ENCODE measurements at regions not wholly inside any gene's neighbourhood (a gene's known extent, or its start where the extent isn't known, plus 50 kb on each side); places are given as distances from the start of the nearest gene placed in this dataset.
"Not testable (repeated sequence)": the region's sequence is repeated elsewhere in the genome, so short reads cannot be mapped to it uniquely, and the experiment has no call there.

GRCh38 chr9:107852891-107853290, 363.3 kb upstream of the KLF4 start:
- no peak for DNase-seq (ENCODE audit: low read depth)

- DNase-seq (ENCODE audit: low read depth), result no peak
Observed at GRCh38 chr9:107850653-107851052, 361.1 kb upstream of the KLF4 start.

GRCh38 chr9:107847978-107848964, 358.7 kb upstream of the KLF4 start:
- peak; percentile 16 for DNase-seq (ENCODE audit: low read depth)

- DNase-seq (ENCODE audit: low read depth), result no peak
Observed at GRCh38 chr9:107842530-107842929, 353.0 kb upstream of the KLF4 start.

- DNase-seq (ENCODE audit: low read depth), result no peak
Observed at GRCh38 chr9:107841076-107841475, 351.5 kb upstream of the KLF4 start.

- DNase-seq (ENCODE audit: low read depth), result no peak
Observed at GRCh38 chr9:107839371-107839770, 349.8 kb upstream of the KLF4 start.

GRCh38 chr9:107838766-107839165, 349.2 kb upstream of the KLF4 start:
- DNase-seq (ENCODE audit: low read depth), result no peak

GRCh38 chr9:107836300-107836699, 346.7 kb upstream of the KLF4 start:
- DNase-seq (ENCODE audit: low read depth), result no peak

- DNase-seq (ENCODE audit: low read depth), result no peak
Observed at GRCh38 chr9:107833295-107833694, 343.7 kb upstream of the KLF4 start.

- DNase-seq (ENCODE audit: low read depth), result no peak
Observed at GRCh38 chr9:107832871-107833270, 343.3 kb upstream of the KLF4 start.

GRCh38 chr9:107830479-107830878, 340.9 kb upstream of the KLF4 start:
- no peak for DNase-seq (ENCODE audit: low read depth)

- DNase-seq (ENCODE audit: low read depth), result no peak
Observed at GRCh38 chr9:107827884-107828283, 338.3 kb upstream of the KLF4 start.

- no peak for DNase-seq (ENCODE audit: low read depth)
Observed at GRCh38 chr9:107827304-107827703, 337.7 kb upstream of the KLF4 start.

- not testable (repeated sequence) for DNase-seq (ENCODE audit: low read depth)
Observed at GRCh38 chr9:107826688-107826983, 337.1 kb upstream of the KLF4 start.

GRCh38 chr9:107824556-107824955, 335.0 kb upstream of the KLF4 start:
- DNase-seq (ENCODE audit: low read depth), result no peak

- no peak for DNase-seq (ENCODE audit: low read depth)
Observed at GRCh38 chr9:107819772-107820565, 330.4 kb upstream of the KLF4 start.

GRCh38 chr9:107818503-107818829, 328.9 kb upstream of the KLF4 start:
- DNase-seq (ENCODE audit: low read depth), result not testable (repeated sequence)

- DNase-seq (ENCODE audit: low read depth), result not testable (repeated sequence)
Observed at GRCh38 chr9:107817595-107818502, 328.3 kb upstream of the KLF4 start.

GRCh38 chr9:107816561-107817021, 327.0 kb upstream of the KLF4 start:
- peak; percentile 42 for DNase-seq (ENCODE audit: low read depth)

GRCh38 chr9:107815782-107816560, 326.4 kb upstream of the KLF4 start:
- DNase-seq (ENCODE audit: low read depth), result peak; percentile 24

GRCh38 chr9:107813287-107813686, 323.7 kb upstream of the KLF4 start:
- no peak for DNase-seq (ENCODE audit: low read depth)

All from RPMI7951 (cell line).